ELF-1 (cell line): ENCODE measurements at regions not wholly inside any gene's neighbourhood (a gene's known extent, or its start where the extent isn't known, plus 50 kb on each side); places are given as distances from the start of the nearest gene placed in this dataset.
A peak's percentile ranks its signal among the peaks of the same experiment; 100 is the strongest.

Experiments
- DNase-seq: peaks from one replicate; pipeline ENCODE4 v3.0.0-alpha.2; 2016; ENCODE audit warnings: low read depth, low spot score

GRCh38 chr3:193847402-193847801 is 254.4 kb downstream of the OPA1 start:
- DNase-seq, result no peak

GRCh38 chr3:193848547-193848946 is 255.5 kb downstream of the OPA1 start:
- no peak for DNase-seq

DNA sequence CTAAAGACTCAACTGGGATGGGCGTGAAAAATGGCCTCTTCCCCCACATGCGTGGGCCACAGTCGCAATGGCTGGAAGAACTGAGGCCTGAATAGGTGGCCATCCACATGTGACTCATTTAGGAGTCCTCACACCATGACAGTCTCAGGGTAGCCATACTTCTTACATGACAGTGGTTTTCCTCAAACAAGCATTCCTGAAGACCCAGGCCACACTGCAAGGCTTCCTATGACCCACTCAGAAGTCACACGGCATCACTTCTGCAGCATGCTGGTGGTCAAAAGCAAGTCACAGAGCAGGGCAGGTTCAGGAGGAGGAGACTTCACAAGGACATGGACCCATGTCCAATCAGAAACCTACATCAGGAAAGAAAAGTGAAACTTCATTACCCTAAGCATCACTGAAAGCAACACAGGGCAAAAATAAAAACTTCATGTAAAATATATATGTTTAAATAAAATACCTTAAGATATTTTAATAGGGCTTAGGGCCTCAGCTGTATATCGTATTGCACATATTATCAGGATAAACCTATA is 257.1 kb downstream of the OPA1 start:
- DNase-seq, result no peak

GRCh38 chr3:193851428-193851847 is 258.4 kb downstream of the OPA1 start:
- DNase-seq, result peak; percentile 84

GRCh38 chr3:193851941-193852674 is 259.1 kb downstream of the OPA1 start:
- DNase-seq, result peak; percentile 70

GRCh38 chr3:193852901-193853300 is 259.9 kb downstream of the OPA1 start:
- no peak for DNase-seq

DNA sequence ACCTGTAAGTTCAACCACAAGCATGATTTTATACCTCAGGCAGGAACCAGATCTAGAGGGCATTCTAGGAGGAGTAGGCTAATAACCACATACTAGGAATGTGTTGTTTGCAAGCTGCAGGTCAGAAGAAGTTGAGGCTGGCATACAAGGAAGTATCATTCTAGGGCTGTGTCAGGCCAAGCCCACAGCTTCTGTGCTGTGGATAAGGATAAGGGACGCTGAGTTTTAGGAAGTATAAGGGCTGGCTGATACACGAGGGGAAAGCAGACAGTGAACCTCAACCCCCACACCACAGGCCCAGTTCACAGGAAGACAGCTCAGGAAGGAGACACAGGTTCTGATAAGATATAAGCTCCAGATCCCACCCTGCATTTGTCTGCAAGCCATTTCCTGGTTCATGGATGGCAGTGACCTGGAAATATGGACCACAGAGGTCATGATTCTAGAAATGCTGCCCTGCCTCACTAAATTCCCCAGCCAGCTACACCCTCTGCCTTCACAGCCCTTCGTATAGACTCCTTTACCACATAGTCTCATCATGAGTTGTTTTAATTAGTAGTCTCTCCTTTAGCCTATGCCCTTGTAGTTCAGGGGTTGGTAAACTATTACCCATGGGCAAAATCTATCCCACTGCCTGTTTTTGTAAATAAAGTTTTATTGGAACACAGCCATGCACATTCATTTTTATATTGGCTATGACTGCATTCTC is 260.7 kb downstream of the OPA1 start:
- peak; percentile 32 for DNase-seq

DNA sequence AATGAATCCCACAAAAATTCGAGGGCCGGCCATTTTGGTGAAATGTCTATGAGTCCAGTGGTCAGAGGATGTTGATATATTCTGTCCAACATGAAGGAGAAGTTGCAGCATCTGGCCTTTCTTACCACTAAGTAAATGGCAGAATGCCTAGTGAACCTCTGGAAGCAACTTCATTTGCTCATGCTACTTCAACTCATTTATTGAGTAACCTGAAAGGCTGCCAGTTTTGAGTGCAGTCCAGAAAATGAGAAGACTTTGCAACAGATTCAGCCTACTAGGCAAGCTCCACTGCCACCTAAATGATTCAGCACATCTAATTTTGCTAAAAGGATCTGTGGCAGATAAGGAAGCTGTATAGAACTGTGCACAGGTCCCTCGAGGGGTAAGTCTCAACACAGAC is 265.0 kb downstream of the OPA1 start:
- no peak for DNase-seq

DNA sequence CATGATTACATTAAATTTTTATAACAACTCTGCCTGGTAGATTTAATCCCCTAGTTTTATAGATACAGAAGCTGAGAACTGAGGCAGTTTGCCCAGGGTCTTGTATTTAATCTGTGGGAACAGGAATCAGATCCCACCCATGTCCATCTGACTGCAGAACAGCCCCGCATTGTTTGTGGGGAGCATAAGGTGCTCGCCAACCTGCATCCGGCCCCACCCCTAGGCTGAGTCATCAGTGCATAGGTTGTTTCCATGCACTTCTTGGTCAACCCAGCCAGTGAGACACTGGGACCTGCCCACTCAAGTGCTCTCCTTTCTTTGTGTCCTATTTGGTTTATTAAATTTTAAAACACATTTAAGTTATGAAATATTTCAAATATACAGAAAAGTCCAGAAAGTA is 266.2 kb downstream of the OPA1 start:
- no peak for DNase-seq

- no peak for DNase-seq
Measured at GRCh38 chr3:193861012-193861411, 268.0 kb downstream of the OPA1 start.

DNA sequence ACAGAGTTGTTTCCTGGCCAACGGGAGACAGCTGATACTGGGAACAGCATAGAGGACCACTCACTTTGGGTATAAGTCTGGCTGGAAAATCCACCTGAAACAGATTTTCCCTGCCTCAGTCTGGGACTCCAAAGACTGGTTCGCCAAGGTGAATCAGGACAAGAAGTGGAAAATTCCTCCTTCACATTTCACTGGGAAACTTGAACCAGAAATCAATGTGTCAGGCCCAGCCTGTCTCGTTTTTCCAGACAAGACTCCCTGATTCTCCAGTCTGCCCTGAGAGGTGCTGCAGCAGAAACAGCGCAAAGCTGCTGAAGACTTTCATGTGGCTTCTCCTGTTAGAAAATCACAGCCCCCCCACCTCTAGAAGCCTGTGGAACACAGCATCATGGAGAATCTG is 269.8 kb downstream of the OPA1 start:
- no peak for DNase-seq

- DNase-seq, result peak; percentile 39
Measured at GRCh38 chr3:193863657-193864357, 270.8 kb downstream of the OPA1 start.

GRCh38 chr3:193865339-193865738 is 270.6 kb upstream of the HES1 start:
- DNase-seq, result no peak

- no peak for DNase-seq
Measured at GRCh38 chr3:193865896-193866480, 270.0 kb upstream of the HES1 start.

GRCh38 chr3:193868590-193868989 is 267.4 kb upstream of the HES1 start:
- no peak for DNase-seq

GRCh38 chr3:193869221-193870201 is 266.4 kb upstream of the HES1 start:
- DNase-seq, result peak; percentile 93

DNA sequence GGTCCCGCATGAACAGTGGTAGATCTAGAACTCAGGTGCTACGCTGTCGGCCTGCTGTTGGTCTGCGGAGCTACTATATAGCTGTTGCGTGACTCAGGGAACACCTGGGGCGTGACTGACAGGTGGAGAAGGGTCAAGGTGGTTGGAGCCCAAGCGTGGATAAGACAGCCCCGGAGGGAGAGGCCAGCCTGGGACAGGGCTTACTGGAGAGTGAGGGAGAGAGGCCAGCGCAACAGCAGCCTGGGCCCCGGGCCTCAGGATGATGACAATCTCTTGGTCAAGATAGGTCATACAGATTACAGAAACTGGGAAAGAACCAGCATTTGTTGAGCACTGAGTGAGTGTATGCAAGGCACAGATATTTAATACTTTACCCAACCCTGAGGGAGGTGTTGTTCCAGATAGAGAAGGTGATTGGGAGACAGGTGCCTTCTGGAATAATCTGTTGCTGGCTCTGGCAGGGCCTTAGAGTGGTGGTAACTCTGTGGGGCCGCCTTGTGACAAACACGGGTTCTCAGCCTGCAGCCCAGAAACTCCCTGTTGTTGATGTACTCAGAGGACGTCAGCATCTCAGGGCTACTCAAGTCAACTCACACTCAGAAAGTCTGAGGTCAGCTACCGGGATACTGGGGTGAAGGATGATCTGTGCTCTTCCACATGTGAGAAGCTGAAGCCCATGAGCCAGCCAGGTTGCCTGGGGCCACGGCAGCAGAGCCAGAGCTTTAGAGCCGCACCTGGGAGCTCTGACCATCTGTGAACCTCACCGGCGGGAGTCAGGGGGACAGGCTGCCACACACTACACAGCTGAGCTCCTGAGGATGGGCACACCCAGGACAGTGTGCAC is 265.4 kb upstream of the HES1 start:
- DNase-seq, result peak; percentile 69

GRCh38 chr3:193871220-193871485 is 264.8 kb upstream of the HES1 start:
- DNase-seq, result no peak

GRCh38 chr3:193872265-193872753 is 263.6 kb upstream of the HES1 start:
- peak; percentile 75 for DNase-seq
